ELF-1 (cell line): ENCODE measurements at regions not wholly inside any gene's neighbourhood (a gene's known extent, or its start where the extent isn't known, plus 50 kb on each side); places are given as distances from the start of the nearest gene placed in this dataset.

Experiments
- DNase-seq: peaks from one replicate; pipeline ENCODE4 v3.0.0-alpha.2; 2016; ENCODE audit warnings: low read depth, low spot score

DNA sequence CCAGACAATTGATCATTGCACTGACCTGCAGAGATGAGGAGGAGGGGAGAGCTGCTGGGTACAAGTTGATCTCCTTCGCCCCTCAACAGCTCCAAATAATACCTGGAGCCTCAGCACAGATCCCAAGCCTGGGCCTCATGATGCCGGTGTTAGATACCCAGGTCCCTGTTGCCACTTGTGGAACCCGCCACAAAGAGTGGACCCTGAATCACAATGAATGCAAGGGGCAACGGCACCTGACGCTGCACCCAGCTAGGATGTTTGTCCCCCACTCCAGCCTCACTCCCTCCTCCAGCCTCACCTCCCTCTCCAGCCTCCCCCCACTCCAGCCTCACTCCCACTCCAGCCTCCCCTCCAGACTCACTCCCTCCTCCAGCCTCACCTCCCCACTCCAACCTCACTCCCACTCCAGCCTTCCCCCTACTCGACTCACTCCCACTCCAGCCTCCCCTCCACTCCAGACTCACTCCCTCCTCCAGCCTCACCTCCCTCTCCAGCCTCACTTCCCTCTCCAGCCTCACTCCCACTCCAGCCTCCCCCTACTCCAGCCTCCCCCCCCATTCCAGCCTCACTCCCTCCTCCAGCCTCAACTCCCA is 879.0 kb downstream of the BRD1 start:
- no peak for DNase-seq

GRCh38 chr22:48947636-48948035 is 880.0 kb downstream of the BRD1 start:
- DNase-seq: no peak

- DNase-seq: no peak
Observed at GRCh38 chr22:48945621-48946458, 881.8 kb downstream of the BRD1 start.

DNA sequence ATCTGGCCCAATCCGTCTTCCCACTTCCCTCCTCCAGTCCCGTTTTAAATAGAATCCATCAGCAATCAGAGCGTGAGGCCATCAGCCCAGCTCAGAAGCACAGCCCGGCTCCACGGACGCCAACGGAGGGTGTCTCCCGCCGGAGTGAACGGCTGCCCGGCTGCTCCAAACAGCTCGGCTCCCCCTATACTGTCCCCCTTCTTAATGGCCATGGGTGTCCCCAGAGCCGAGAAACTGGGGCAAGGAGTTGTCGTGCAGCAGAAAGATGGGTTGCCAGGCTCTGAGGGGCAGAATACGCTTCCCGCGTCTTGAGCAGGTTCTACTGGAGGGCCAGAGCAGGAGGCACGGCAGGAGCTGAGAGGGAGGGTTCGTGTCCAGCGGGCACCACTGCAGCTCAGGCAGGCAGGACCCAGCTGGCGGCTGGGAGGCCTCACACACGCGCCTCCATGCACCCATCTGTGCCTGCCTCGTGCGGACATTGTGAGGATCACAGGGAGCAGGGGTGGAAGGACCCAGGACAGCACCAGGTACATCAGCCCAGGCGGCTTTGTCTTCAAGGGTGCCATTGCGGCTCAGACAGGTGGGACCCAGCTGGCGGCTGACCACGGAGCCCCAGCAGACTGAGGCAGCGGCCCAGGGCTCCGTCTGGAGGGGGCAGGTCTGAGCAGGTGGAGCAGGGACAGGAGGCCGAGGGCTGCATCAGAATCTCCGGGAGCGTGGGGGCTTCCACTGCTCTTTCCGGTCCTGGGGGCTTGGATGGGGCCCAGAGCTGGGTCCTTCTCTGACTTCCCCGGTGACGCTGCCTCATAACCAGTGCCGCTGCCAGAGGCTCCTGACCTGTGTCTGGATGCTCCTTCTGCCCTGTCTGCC is 882.7 kb downstream of the BRD1 start:
- DNase-seq: no peak

GRCh38 chr22:48944433-48944750 is 883.3 kb downstream of the BRD1 start:
- no peak for DNase-seq

GRCh38 chr22:48943567-48944432 is 883.9 kb downstream of the BRD1 start:
- peak; percentile 72 for DNase-seq

DNA sequence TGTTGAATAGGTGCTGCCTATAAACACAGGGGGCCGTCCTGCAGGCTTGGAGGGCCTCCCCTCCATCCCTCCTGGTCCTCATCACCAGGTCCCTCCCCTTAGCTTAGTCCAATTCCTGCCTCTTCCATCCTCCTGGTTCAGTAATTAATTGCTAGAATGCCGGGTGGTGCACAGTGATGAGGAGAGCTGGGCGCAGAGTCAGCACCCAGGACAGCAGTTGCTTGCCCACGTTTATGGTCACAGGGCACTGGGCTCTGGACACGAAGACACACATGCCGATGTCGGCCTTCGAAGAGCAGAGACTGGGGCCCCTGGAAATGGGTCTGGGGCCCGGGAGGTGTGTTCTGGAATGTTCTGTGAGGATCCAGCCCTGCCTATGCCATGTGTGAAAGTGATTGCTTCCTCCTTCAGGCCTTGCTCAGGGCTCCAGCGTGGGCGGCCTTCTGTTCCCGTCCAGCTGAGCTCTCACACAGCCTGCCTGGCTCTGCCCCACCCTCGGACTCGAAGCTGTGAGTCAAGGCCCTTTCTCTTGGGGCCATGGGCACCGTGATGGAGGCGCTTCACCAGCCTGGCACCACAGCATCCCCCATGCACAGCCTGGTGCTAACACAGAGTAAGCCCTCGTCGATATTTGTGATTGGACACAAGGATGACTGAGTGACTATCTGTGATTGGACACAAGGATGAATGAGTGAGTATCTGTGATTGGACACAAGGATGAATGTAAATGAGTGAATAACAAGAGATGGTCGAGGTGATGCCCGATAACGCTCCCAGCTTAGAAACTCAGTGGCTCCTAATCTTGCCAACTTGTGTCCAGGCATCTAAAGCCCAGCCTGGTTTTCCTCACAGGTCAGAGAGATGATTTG is 884.7 kb downstream of the BRD1 start:
- DNase-seq: no peak

DNA sequence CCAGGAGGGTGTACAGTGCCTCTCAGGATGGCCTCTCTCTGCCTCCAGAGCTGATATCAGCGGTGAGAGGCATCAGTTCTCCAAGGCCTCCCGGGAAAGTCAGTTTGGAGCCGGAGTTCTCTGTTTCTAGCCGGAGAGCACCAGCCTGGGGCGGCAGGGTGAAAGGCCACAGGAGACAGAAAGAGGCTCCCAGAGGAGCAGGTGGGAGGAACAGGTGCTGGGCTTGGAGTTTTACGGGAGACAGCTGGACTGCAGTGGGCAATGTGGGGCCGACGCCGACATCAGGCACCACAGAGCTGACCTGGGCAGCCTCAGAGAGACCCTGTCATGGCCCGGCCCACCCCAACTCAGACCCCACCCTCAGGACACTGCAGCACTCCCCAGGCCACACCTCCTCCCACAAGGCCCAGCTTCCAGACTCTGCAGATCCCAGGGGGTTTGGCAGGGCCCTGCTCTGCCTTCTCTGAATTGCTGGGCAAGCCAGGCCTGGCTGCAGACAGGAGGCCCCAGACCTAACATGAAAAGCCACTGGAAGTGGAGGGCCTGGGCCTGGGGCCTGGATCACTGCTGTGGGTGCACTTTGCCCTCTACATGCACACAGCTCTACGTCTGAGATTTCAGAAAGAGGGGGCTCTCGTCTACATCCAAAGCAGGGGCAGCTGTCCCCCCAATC is 885.6 kb downstream of the BRD1 start:
- no peak for DNase-seq

GRCh38 chr22:48941033-48941902 is 886.4 kb downstream of the BRD1 start:
- no peak for DNase-seq

GRCh38 chr22:48940266-48941032 is 887.2 kb downstream of the BRD1 start:
- DNase-seq: no peak

- DNase-seq: no peak
Observed at GRCh38 chr22:48939441-48940265, 888.0 kb downstream of the BRD1 start.

DNA sequence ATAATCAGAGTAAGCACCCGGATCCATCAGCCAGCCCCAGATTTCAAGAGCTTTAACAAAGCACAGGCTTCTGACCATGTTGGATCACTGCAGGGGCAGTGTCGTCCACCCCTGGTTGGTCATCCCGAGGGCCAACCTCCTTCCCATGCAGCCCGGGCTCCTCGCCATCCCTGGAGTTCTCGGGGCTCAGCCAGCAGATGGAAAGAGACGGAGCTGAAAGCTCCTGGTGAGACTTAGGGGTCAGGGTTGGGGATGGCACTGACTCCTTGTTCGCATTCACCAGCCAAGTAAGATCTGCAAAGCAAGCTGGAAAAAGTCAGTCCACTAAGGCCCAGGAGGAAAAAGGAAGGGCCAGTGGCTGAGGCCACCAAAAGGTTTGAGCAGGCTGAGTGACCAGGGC is 888.9 kb downstream of the BRD1 start:
- DNase-seq: no peak

- no peak for DNase-seq
Observed at GRCh38 chr22:48937032-48937639, 890.5 kb downstream of the BRD1 start.

DNA sequence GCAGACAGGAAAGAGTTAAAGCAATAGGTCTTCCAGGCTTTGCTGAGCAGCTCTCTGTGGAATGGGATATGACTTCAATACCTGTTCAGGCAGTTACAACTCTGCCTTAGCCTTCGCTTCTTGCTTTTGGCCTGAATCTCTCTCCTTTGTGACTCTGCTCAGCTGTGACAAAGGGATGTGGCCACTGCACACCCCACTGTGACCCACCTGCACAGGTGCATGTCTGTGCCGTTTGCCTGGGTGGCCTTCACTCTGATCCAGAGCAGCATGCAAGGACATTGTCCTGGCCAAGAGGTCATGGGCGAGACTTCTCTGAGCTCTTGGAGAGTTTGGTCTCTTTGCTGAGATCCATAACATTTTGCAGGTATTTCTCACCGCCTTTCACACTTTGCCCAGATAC is 891.3 kb downstream of the BRD1 start:
- DNase-seq: no peak

DNA sequence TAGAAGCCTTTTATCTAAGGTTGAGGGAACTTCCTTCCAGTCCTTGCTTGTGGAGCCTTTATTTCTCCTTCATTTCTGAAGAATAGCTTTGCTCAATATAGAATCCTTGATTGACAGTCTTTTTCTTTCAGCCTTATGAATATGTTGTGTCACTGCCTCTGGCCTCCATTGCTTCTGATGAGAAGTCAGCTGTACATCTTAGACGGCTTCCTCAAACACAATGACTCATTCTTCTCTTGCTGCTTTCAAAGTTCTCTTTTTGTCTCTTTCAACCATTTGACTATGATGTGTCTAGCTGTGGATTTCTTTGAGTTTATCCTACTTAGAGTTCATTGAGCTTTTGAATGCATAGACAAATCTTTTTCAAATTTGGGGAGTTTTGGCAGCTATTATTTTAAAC is 893.2 kb downstream of the BRD1 start:
- no peak for DNase-seq

DNA sequence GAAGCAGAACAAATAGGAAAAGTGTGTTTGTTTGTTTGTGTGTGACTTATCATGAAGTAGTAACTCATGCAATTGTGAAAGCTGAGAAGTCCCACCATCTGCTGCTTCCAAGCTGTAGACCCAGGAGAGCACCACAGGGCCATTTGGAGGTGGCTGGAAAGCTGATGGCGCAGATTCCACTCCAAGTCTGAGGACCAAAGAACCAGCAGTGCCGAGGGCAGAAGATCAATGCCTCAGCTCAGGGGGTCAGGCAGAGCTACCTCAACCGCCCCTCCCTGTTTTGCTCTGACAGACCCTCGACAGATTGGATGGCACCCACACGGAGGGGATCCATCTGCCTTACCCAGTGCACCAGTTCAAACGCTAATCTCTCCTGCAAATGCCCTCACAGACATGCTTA is 896.2 kb downstream of the BRD1 start:
- no peak for DNase-seq

DNA sequence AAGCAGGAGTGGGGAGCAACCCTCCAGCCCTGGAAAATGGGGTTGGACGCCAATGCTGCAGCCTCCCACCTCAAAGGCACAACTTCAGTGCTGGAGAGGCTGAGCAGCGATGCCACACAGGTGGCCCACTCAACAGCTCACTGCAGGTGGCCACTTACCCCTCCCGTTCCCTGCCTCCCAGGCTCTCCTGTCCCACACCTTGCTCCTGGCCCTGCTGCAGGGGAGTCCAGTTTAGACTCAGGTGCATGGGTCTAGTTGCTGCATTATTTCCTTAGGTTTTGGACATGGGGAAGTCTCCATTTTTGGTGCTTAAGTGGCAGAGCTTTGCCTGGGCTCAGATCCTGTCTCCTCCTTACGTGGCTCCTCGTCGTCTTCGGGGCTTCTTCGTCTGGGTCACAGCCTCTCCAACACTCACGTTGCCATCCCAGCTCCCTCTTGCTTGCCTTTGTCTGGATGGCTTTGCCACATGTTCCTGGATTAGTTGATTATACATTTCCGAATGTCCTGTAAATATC is 898.3 kb downstream of the BRD1 start:
- DNase-seq: no peak
